HEK293 (cell line): ENCODE measurements at regions not wholly inside any gene's neighbourhood (a gene's known extent, or its start where the extent isn't known, plus 50 kb on each side); places are given as distances from the start of the nearest gene placed in this dataset.

Source experiments
- BCL11B ChIP-seq: fragments of 450-650 bp; formaldehyde crosslinking; IDR thresholded peaks from 2 replicates; pipeline ENCODE4 v1.5.1; 2016; ENCODE audit warnings: low read depth, missing biosample characterization, missing genetic modification characterization
- EGR2 ChIP-seq: fragments of 450-650 bp; formaldehyde crosslinking; IDR thresholded peaks from 2 replicates; pipeline ENCODE4 v1.5.1; 2016; ENCODE audit warnings: low read depth, missing biosample characterization, missing genetic modification characterization
- HOXA7 ChIP-seq: sonication (generic); formaldehyde crosslinking; IDR thresholded peaks from 2 replicates; pipeline ENCODE4 v1.8.1; 2022; ENCODE audit warnings: missing genetic modification reagents, borderline replicate concordance
- PRDM1 ChIP-seq: fragments of 450-650 bp; formaldehyde crosslinking; IDR thresholded peaks from 2 replicates; pipeline ENCODE4; 2016; ENCODE audit warnings: missing biosample characterization, missing genetic modification characterization
- PRDM10 ChIP-seq: fragments of 450-650 bp; formaldehyde crosslinking; IDR thresholded peaks from 2 replicates; pipeline ENCODE4 v1.5.1; 2016; ENCODE audit warnings: missing biosample characterization, missing genetic modification characterization
- ZBTB26 ChIP-seq: fragments of 450-650 bp; formaldehyde crosslinking; optimal IDR thresholded peaks from 2 replicates; pipeline ENCODE3; 2016; ENCODE audit warnings: missing biosample characterization, mild to moderate bottlenecking, missing genetic modification characterization
- ZNF10 ChIP-seq: fragments of 450-650 bp; formaldehyde crosslinking; IDR thresholded peaks from 2 replicates; pipeline ENCODE4 v1.5.1; 2017; ENCODE audit warnings: missing biosample characterization, missing genetic modification characterization
- ZNF146 ChIP-seq: fragments of 450-650 bp; formaldehyde crosslinking; IDR thresholded peaks from 2 replicates; pipeline ENCODE4 v1.5.1; 2016; ENCODE audit warnings: missing biosample characterization, missing genetic modification characterization
- ZNF157 ChIP-seq: fragments of 450-650 bp; formaldehyde crosslinking; IDR thresholded peaks from 2 replicates; pipeline ENCODE4 v1.5.1; 2016; ENCODE audit warnings: missing biosample characterization, missing genetic modification characterization
- ZNF174 ChIP-seq: fragments of 450-650 bp; formaldehyde crosslinking; IDR thresholded peaks from 2 replicates; pipeline ENCODE4 v1.5.0; 2017; ENCODE audit warnings: missing biosample characterization, mild to moderate bottlenecking, missing genetic modification characterization
- ZNF18 ChIP-seq: fragments of 450-650 bp; formaldehyde crosslinking; IDR thresholded peaks from 2 replicates; pipeline ENCODE4 v1.5.1; 2016; ENCODE audit warnings: missing biosample characterization, missing genetic modification characterization
- ZNF2 ChIP-seq: fragments of 450-650 bp; formaldehyde crosslinking; IDR thresholded peaks from 2 replicates; pipeline ENCODE4 v1.5.1; 2016; ENCODE audit warnings: missing biosample characterization, missing genetic modification characterization
- ZNF24 ChIP-seq: fragments of 450-650 bp; formaldehyde crosslinking; IDR thresholded peaks from 2 replicates; pipeline ENCODE4 v1.5.1; 2016; ENCODE audit warnings: missing biosample characterization, missing genetic modification characterization
- ZNF280C ChIP-seq: fragments of 450-650 bp; formaldehyde crosslinking; IDR thresholded peaks from 2 replicates; pipeline ENCODE4 v1.5.1; 2016; ENCODE audit warnings: missing biosample characterization, missing genetic modification characterization
- ZNF350 ChIP-seq: fragments of 450-650 bp; formaldehyde crosslinking; IDR thresholded peaks from 2 replicates; pipeline ENCODE4 v1.5.0; 2017; ENCODE audit warnings: missing biosample characterization, mild to moderate bottlenecking, missing genetic modification characterization
- ZNF518A ChIP-seq: fragments of 450-650 bp; formaldehyde crosslinking; conservative IDR thresholded peaks from 2 replicates; pipeline ENCODE4 v1.5.1; 2016; ENCODE audit warnings: low read depth, missing biosample characterization, missing genetic modification characterization
- ZNF571 ChIP-seq: fragments of 450-650 bp; formaldehyde crosslinking; IDR thresholded peaks from 2 replicates; pipeline ENCODE4 v1.5.0; 2017; ENCODE audit warnings: missing biosample characterization, missing genetic modification characterization
- ZNF692 ChIP-seq: fragments of 450-650 bp; formaldehyde crosslinking; IDR thresholded peaks from 2 replicates; pipeline ENCODE4 v1.5.1; 2016; ENCODE audit warnings: missing biosample characterization, missing genetic modification characterization
- ZNF76 ChIP-seq: fragments of 450-650 bp; formaldehyde crosslinking; IDR thresholded peaks from 2 replicates; pipeline ENCODE4; 2016; ENCODE audit warnings: low read depth, missing biosample characterization, missing genetic modification characterization, borderline replicate concordance
- ZNF792 ChIP-seq: fragments of 450-650 bp; formaldehyde crosslinking; IDR thresholded peaks from 2 replicates; pipeline ENCODE4 v1.5.1; 2016; ENCODE audit warnings: missing biosample characterization, missing genetic modification characterization
- ZNF843 ChIP-seq: fragments of 450-650 bp; formaldehyde crosslinking; IDR thresholded peaks from 2 replicates; pipeline ENCODE4 v1.5.1; 2016; ENCODE audit warnings: missing biosample characterization, missing genetic modification characterization

- TF ChIP-seq ZNF518A (tag by site-specific recombination) (peak; percentile 38; the same call in 1 of the 2 replicates), ZNF280C (tag by site-specific recombination) (no peak), ZNF146 (no peak), EGR2 (tag by site-specific recombination) (no peak), BCL11B (tag by site-specific recombination) (no peak), ZNF76 (tag by site-specific recombination) (peak; percentile 44; the same call in 1 of the 2 replicates), ZNF174 (tag by site-specific recombination) (no peak), ZNF2 (tag by site-specific recombination) (no peak), PRDM1 (tag by site-specific recombination) (no peak), ZNF571 (tag by site-specific recombination) (no peak), PRDM10 (tag by site-specific recombination) (peak; percentile 74), ZNF792 (tag by site-specific recombination) (no peak), ZBTB26 (tag by site-specific recombination) (no peak), ZNF157 (tag by site-specific recombination) (no peak), ZNF18 (tag by site-specific recombination) (no peak), ZNF692 (tag by site-specific recombination) (peak; percentile 43; the same call in 1 of the 2 replicates), ZNF10 (tag by site-specific recombination) (no peak), ZNF843 (tag by site-specific recombination) (no peak), ZNF350 (tag by site-specific recombination) (no peak), ZNF24 (peak; percentile 89), HOXA7 (CRISPR knock-in tag) (no peak)
Measured at GRCh38 chr1:14539953-14540563, 58.4 kb upstream of the KAZN start (continued).
